Testis (tissue), 2 donors: ENCODE measurements at regions not wholly inside any gene's neighbourhood (a gene's known extent, or its start where the extent isn't known, plus 50 kb on each side); places are given as distances from the start of the nearest gene placed in this dataset.

Experiments used
- POLR2A ChIP-seq: fragments of 450-650 bp; IDR thresholded peaks from one replicate; pipeline ENCODE4 v1.6.1; 2017; ENCODE audit warnings: antibody characterized with exemption, mild to moderate bottlenecking, moderate library complexity
- TF ChIP-seq, protein P1 (sequence below), 3 experiments: fragments of 450-650 bp in 2 of 3; fragments of 200-600 bp in 1 of 3; sonication (generic) in 1 of 3; IDR thresholded peaks; one replicate each; pipeline ENCODE4 v1.5.1; 2016 to 2019; ENCODE audit warnings: antibody characterized with exemption in 3 of 3, mild to moderate bottlenecking in 2 of 3, moderate library complexity in 1 of 3

- TF ChIP-seq POLR2A, result no peak
- TF ChIP-seq, protein P1, sequence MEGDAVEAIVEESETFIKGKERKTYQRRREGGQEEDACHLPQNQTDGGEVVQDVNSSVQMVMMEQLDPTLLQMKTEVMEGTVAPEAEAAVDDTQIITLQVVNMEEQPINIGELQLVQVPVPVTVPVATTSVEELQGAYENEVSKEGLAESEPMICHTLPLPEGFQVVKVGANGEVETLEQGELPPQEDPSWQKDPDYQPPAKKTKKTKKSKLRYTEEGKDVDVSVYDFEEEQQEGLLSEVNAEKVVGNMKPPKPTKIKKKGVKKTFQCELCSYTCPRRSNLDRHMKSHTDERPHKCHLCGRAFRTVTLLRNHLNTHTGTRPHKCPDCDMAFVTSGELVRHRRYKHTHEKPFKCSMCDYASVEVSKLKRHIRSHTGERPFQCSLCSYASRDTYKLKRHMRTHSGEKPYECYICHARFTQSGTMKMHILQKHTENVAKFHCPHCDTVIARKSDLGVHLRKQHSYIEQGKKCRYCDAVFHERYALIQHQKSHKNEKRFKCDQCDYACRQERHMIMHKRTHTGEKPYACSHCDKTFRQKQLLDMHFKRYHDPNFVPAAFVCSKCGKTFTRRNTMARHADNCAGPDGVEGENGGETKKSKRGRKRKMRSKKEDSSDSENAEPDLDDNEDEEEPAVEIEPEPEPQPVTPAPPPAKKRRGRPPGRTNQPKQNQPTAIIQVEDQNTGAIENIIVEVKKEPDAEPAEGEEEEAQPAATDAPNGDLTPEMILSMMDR (IDR thresholded peaks at IDR 0.05), result no peak
Measured at GRCh38 chr6:6746333-6746969, 157.9 kb downstream of the LY86 start.
